ENCODE measurements at regions not wholly inside any gene's neighbourhood (a gene's known extent, or its start where the extent isn't known, plus 50 kb on each side); places are given as distances from the start of the nearest gene placed in this dataset.

DNA sequence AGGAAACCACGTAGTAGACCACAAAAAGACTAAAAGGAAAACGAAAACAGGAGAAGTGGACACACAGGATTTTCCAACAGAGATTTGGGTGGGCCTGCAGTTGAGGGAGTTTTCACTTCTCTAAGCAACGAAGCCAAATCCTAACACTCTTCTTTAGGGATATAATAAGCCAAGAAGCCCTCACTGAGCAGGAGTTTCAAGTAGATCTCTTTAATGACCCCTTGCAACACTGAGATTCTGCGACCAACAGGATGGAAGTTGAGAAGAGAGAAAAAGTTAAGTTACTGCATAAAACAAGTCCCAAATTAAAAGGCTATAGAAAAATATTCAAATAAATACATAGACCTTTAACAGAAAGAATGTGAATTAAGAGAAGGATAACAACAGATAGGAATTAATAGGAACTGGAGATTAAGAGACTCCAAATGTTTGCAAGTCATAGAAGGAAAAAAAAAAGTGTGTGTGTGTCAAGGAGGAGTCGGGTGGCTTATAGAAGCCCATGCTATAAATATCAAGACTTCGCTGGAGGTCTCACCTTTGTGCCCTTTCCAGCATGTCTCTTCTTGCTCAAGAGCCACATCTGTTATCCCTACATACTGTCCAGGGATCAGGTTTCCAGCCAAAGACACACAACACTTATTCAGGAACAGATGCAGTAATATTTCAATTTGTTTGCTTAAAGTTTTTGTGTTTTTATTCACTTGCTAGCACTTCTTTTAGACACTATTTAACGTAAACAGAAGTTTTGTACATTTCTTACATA lies 69.4 kb upstream of the ARHGAP28 start:
- Histone ChIP-seq H3K36me3 (ENCODE audit: insufficient read depth, low read length) (no peaks in the 10 kb centered on the region), H3K9ac (ENCODE audit: insufficient read length) (no peak overlapping the region), H3K9me3 (ENCODE audit: low read depth, low read length) (no peaks in the 10 kb centered on the region), H3K27ac (no peak overlapping the region), H3K4me3 (no peak overlapping the region)
- no peak for DNase-seq (ENCODE audit: low read depth, low spot score)
- TF ChIP-seq POLR2AphosphoS5 (IDR thresholded peaks at IDR 0.05; ENCODE audit: borderline replicate concordance, low read depth, low read length) (no peak), EZH2 (IDR thresholded peaks at IDR 0.05) (no peak), FOXP2 (optimal IDR thresholded peaks at IDR 0.05; ENCODE audit: control extremely low read depth, extremely low read length, insufficient read depth) (no peak)

DNA sequence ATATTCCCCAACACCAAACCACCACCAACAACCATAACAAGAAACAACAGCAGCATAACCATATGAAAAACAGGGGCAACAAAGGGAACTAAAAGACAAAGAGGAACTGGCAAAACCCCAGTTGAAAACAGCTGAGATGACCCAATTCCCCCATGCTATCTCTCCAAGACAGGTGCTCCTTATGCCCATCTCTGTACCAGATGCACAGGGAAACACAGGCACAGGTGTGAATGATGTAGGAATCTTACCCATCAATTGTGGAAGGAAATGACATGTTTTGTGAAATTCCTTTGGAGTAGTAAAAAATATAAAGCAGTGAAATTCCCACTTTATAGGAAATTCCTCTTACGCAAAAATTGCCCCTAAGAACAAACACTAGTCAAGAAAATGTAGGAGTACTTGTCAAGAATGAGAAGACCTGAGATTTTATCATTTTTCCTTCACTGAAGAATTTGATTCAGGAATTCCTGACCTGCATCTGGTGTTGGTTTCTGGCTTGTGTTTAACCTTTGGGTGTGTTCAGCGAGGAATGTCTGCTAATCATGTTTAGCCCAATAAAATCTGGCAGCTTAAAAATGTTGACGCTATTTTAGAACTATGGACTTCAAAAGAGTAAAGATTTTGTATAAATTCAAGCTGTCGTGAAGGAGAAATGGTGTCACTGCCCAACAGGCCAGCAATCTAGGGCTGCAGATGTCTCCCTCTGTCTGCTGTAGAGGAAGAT lies 67.7 kb upstream of the ARHGAP28 start:
- no peak overlapping the region for H3K27ac ChIP-seq
- H3K36me3 ChIP-seq (ENCODE audit: insufficient read depth, low read length): no peaks in the 10 kb centered on the region
- no peak for TF ChIP-seq EZH2 (IDR thresholded peaks at IDR 0.05)
- TF ChIP-seq POLR2AphosphoS5 (IDR thresholded peaks at IDR 0.05; ENCODE audit: borderline replicate concordance, low read depth, low read length): no peak
- TF ChIP-seq FOXP2 (optimal IDR thresholded peaks at IDR 0.05; ENCODE audit: control extremely low read depth, extremely low read length, insufficient read depth): no peak
- H3K9ac ChIP-seq (ENCODE audit: insufficient read length): no peak overlapping the region
- no peak overlapping the region for H3K4me3 ChIP-seq
- no peaks in the 10 kb centered on the region for H3K9me3 ChIP-seq (ENCODE audit: low read depth, low read length)
- no peak for DNase-seq (ENCODE audit: low read depth, low spot score)

DNA sequence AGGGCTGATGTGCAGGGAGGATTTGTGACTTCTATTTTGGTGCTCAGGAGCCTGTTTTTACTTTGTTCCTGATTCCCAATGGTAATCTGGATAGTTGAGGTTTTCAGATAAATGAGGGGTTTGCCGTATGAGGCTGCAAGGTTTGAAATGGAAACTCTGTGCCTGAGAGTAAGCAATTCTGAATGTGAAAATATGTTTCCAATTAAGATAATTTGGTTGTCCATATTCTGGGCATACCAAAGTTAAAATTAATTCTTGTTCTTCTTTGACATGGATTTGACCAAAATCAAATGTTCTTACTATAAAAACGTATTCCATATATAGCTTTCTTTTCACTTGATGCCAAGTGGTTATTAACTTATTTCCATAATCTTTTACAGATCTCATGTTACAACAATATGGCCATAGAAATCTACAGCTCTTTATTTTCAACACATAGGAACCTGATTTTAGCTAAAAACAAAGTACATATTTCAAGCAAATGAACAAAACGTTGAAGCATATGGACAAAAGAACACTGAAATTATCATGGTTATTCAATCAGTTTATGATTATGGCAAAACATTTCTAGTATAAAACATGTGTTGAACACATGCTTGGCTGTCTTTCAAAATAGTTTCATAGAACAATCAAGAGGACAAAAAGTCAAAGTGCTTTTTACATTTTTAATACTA lies 63.4 kb upstream of the ARHGAP28 start:
- Histone ChIP-seq H3K9ac (ENCODE audit: insufficient read length) (no peak overlapping the region), H3K36me3 (ENCODE audit: insufficient read depth, low read length) (no peaks in the 10 kb centered on the region), H3K4me3 (peak overlapping the region; percentile 24; the same call in 1 of the 2 replicates), H3K27ac (peak overlapping the region; percentile 80), H3K9me3 (ENCODE audit: low read depth, low read length) (no peaks in the 10 kb centered on the region)
- no peak for TF ChIP-seq FOXP2 (optimal IDR thresholded peaks at IDR 0.05; ENCODE audit: control extremely low read depth, extremely low read length, insufficient read depth)
- TF ChIP-seq POLR2AphosphoS5 (IDR thresholded peaks at IDR 0.05; ENCODE audit: borderline replicate concordance, low read depth, low read length): no peak
- no peak for TF ChIP-seq EZH2 (IDR thresholded peaks at IDR 0.05)
- no peak for DNase-seq (ENCODE audit: low read depth, low spot score)

DNA sequence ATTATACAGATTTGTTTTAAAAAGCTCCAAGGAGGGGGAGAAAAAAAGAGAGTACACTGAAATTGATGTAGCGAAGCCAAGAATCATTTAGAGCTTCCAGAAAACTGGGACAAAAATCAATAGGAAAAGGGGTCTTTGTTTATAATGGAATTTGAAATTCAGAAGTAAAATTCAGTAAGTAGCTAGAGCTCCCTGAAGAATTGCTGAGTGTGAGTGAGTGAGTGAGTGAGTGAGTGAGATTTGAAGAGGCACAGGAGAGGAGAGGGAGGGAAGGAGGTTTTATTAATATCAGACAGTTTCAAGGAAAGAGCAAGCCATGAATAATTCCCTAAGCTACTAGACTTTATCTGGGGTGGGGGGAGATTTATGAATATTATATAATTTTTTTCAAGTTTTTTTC lies 60.7 kb upstream of the ARHGAP28 start:
- no peak for DNase-seq (ENCODE audit: low read depth, low spot score)
- no peaks in the 10 kb centered on the region for H3K9me3 ChIP-seq (ENCODE audit: low read depth, low read length)
- no peak overlapping the region for H3K4me3 ChIP-seq
- H3K9ac ChIP-seq (ENCODE audit: insufficient read length): no peak overlapping the region
- H3K27ac ChIP-seq: peak overlapping the region; percentile 45; the same call in 1 of the 2 replicates
- no peak for TF ChIP-seq POLR2AphosphoS5 (IDR thresholded peaks at IDR 0.05; ENCODE audit: borderline replicate concordance, low read depth, low read length)
- TF ChIP-seq EZH2 (IDR thresholded peaks at IDR 0.05): no peak
- no peak for TF ChIP-seq FOXP2 (optimal IDR thresholded peaks at IDR 0.05; ENCODE audit: control extremely low read depth, extremely low read length, insufficient read depth)
- no peaks in the 10 kb centered on the region for H3K36me3 ChIP-seq (ENCODE audit: insufficient read depth, low read length)

DNA sequence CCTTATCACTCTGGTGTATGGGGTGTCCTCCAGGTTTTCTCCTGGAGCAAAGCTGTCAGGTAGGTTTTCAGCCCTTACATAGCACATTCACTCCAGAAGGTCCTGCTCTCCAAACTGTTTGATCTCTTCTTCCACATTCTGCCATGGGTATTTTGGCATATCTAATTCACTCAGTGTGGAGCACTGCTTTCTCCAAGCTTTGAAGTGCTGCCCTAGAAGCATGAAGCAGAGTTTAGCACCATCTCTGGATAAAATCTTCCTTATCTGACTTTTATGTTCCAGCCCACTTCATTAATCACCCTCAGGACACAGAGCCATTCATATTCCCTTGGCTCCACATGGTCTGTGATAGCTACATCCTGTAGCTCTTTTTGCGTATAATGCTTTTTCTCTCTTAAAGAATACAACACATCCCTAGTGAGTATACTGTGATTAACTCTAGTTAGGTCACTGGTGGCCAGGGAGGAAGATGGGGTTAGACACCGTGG lies 56.7 kb upstream of the ARHGAP28 start:
- H3K9me3 ChIP-seq (ENCODE audit: low read depth, low read length): no peaks in the 10 kb centered on the region
- DNase-seq (ENCODE audit: low read depth, low spot score): no peak
- no peak overlapping the region for H3K9ac ChIP-seq (ENCODE audit: insufficient read length)
- H3K4me3 ChIP-seq: no peak overlapping the region
- H3K27ac ChIP-seq: no peak overlapping the region
- TF ChIP-seq EZH2 (IDR thresholded peaks at IDR 0.05) (no peak), FOXP2 (optimal IDR thresholded peaks at IDR 0.05; ENCODE audit: control extremely low read depth, extremely low read length, insufficient read depth) (no peak), POLR2AphosphoS5 (IDR thresholded peaks at IDR 0.05; ENCODE audit: borderline replicate concordance, low read depth, low read length) (no peak)
- no peaks in the 10 kb centered on the region for H3K36me3 ChIP-seq (ENCODE audit: insufficient read depth, low read length)

DNA sequence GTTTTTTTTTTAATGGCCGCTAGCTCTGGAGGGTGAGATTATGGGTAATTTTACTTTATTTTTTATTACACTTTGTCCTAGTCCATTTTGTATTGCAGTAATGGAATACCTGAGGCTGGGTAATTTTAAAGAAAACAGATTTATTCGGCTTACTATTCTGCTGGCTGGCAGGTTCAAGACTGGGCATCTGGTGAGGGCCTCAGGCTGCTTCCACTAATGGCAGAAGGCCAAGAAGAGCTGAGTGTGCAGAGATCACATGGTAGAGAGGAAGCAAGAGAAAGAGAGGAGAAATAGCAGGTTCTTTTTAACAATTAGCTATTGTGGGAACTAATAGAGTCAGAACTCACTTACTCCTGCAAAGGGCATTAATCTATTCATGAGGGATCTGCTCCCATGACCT lies 52.4 kb upstream of the ARHGAP28 start:
- Histone ChIP-seq H3K9me3 (ENCODE audit: low read depth, low read length) (no peaks in the 10 kb centered on the region), H3K27ac (no peak overlapping the region), H3K9ac (ENCODE audit: insufficient read length) (no peak overlapping the region), H3K36me3 (ENCODE audit: insufficient read depth, low read length) (no peaks in the 10 kb centered on the region), H3K4me3 (no peak overlapping the region)
- no peak for TF ChIP-seq EZH2 (IDR thresholded peaks at IDR 0.05)
- no peak for TF ChIP-seq FOXP2 (optimal IDR thresholded peaks at IDR 0.05; ENCODE audit: control extremely low read depth, extremely low read length, insufficient read depth)
- no peak for TF ChIP-seq POLR2AphosphoS5 (IDR thresholded peaks at IDR 0.05; ENCODE audit: borderline replicate concordance, low read depth, low read length)
- no peak for DNase-seq (ENCODE audit: low read depth, low spot score)

DNA sequence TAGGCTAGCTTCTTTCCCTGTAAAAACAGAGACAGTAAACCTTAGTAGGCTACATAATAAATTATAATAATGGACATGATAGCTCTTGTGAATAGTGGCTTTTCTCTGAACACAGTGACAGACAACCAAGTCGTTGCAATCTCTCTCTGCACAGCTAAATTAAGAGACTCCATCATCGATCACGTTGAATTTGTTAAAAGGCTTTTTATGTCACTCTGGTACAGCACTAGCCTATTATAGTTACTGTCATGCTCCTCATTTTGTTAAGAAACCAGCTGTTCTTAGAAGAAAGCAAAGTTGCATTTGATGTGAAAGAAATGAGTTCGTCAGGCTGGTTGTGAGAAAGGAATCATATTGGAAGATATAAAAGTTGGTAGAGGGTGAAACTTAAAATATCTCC lies 50.3 kb upstream of the ARHGAP28 start:
- TF ChIP-seq FOXP2 (optimal IDR thresholded peaks at IDR 0.05; ENCODE audit: control extremely low read depth, extremely low read length, insufficient read depth): no peak
- no peak for TF ChIP-seq POLR2AphosphoS5 (IDR thresholded peaks at IDR 0.05; ENCODE audit: borderline replicate concordance, low read depth, low read length)
- TF ChIP-seq EZH2 (IDR thresholded peaks at IDR 0.05): no peak
- H3K9me3 ChIP-seq (ENCODE audit: low read depth, low read length): no peaks in the 10 kb centered on the region
- no peak for DNase-seq (ENCODE audit: low read depth, low spot score)
- no peak overlapping the region for H3K27ac ChIP-seq
- H3K4me3 ChIP-seq: no peak overlapping the region
- H3K9ac ChIP-seq (ENCODE audit: insufficient read length): no peak overlapping the region
- no peaks in the 10 kb centered on the region for H3K36me3 ChIP-seq (ENCODE audit: insufficient read depth, low read length)
